ENCODE measurements at regions not wholly inside any gene's neighbourhood (a gene's known extent, or its start where the extent isn't known, plus 50 kb on each side); places are given as distances from the start of the nearest gene placed in this dataset.

GRCh38 chr3:150238048-150238802, 169.9 kb upstream of the TSC22D2 start:
- H3K27ac ChIP-seq (ENCODE audit: control insufficient read depth, insufficient read depth, low read length): peak overlapping the region; percentile 26
- no peaks in the 10 kb centered on the region for H3K36me3 ChIP-seq (ENCODE audit: control insufficient read depth in 2 of 2, extremely low read depth in 1 of 2, insufficient read depth in 2 of 2, low read length in 2 of 2)
- FAIRE-seq (no peak), DNase-seq (ENCODE audit: low read depth, low spot score) (no peak)
- TF ChIP-seq CTCF (optimal IDR thresholded peaks at IDR 0.05 in 1 of 3, IDR thresholded peaks at IDR 0.05 in 1 of 3, conservative IDR thresholded peaks at IDR 0.05 in 1 of 3; ENCODE audit: extremely low read depth in 1 of 3, insufficient read depth in 2 of 3, low read length in 3 of 3): no peak
- TF ChIP-seq EZH2 (IDR thresholded peaks at IDR 0.05; ENCODE audit: low read length): no peak
- no peaks in the 10 kb centered on the region for H3K79me2 ChIP-seq (ENCODE audit: control insufficient read depth, insufficient read depth, low read length)
- peak overlapping the region; percentile 11 to 44 (median 42) for H3K4me3 ChIP-seq (ENCODE audit: control insufficient read depth in 2 of 3, extremely low read depth in 1 of 3, insufficient read depth in 2 of 3, low read depth in 1 of 3, low read length in 3 of 3)
- no peaks in the 10 kb centered on the region for H4K20me1 ChIP-seq (ENCODE audit: control insufficient read depth, extremely low read depth, insufficient read depth, low read length)
- dilution Hi-C loops (cut with MboI; ENCODE audit: extremely low pct_ligation_motif_present, low sequenced_read_pairs): loop anchor here (25.0 kb wide), 1 partner anchor 174 kb away; the partner anchor contains the start of gene TSC22D2
- peak overlapping the region; percentile 84 for H3K4me2 ChIP-seq (ENCODE audit: control insufficient read depth, extremely low read depth, insufficient read depth, low read depth, low read length)
- no peaks in the 10 kb centered on the region for H3K9me1 ChIP-seq (ENCODE audit: control insufficient read depth, extremely low read depth, insufficient read depth, low read length)
- peak overlapping the region; percentile 46 for H2AFZ ChIP-seq (ENCODE audit: control insufficient read depth, low read length)
- H3K9ac ChIP-seq (ENCODE audit: control insufficient read depth, extremely low read depth, insufficient read depth, low read length): no peak overlapping the region
- peaks cover 45% of the 10 kb centered on the region for H3K4me1 ChIP-seq (ENCODE audit: control insufficient read depth, extremely low read depth, insufficient read depth, low read length)
- H3K27me3 ChIP-seq (ENCODE audit: control insufficient read depth, extremely low read depth, insufficient read depth, low read length): no peaks in the 10 kb centered on the region
- H3K9me3 ChIP-seq (ENCODE audit: control insufficient read depth, low read depth, low read length): no peaks in the 10 kb centered on the region

GRCh38 chr3:150237490-150237889, 170.6 kb upstream of the TSC22D2 start:
- no peaks in the 10 kb centered on the region for H3K27me3 ChIP-seq (ENCODE audit: control insufficient read depth, extremely low read depth, insufficient read depth, low read length)
- H3K79me2 ChIP-seq (ENCODE audit: control insufficient read depth, insufficient read depth, low read length): no peaks in the 10 kb centered on the region
- H3K4me3 ChIP-seq (ENCODE audit: control insufficient read depth in 2 of 3, extremely low read depth in 1 of 3, insufficient read depth in 2 of 3, low read depth in 1 of 3, low read length in 3 of 3): no peak overlapping the region
- dilution Hi-C loops (cut with MboI; ENCODE audit: extremely low pct_ligation_motif_present, low sequenced_read_pairs): loop anchor here (25.0 kb wide), 1 partner anchor 175 kb away; the partner anchor contains the start of gene TSC22D2
- H2AFZ ChIP-seq (ENCODE audit: control insufficient read depth, low read length): no peak overlapping the region
- H3K9me1 ChIP-seq (ENCODE audit: control insufficient read depth, extremely low read depth, insufficient read depth, low read length): no peaks in the 10 kb centered on the region
- DNase-seq (ENCODE audit: low read depth, low spot score) (peak; percentile 48), FAIRE-seq (peak; percentile 97)
- H4K20me1 ChIP-seq (ENCODE audit: control insufficient read depth, extremely low read depth, insufficient read depth, low read length): no peaks in the 10 kb centered on the region
- H3K9me3 ChIP-seq (ENCODE audit: control insufficient read depth, low read depth, low read length): no peaks in the 10 kb centered on the region
- TF ChIP-seq EZH2 (IDR thresholded peaks at IDR 0.05; ENCODE audit: low read length) (no peak), CTCF (optimal IDR thresholded peaks at IDR 0.05 in 1 of 3, IDR thresholded peaks at IDR 0.05 in 1 of 3, conservative IDR thresholded peaks at IDR 0.05 in 1 of 3; ENCODE audit: extremely low read depth in 1 of 3, insufficient read depth in 2 of 3, low read length in 3 of 3) (no peak)
- H3K9ac ChIP-seq (ENCODE audit: control insufficient read depth, extremely low read depth, insufficient read depth, low read length): no peak overlapping the region
- peak overlapping the region; percentile 84 for H3K4me2 ChIP-seq (ENCODE audit: control insufficient read depth, extremely low read depth, insufficient read depth, low read depth, low read length)
- H3K4me1 ChIP-seq (ENCODE audit: control insufficient read depth, extremely low read depth, insufficient read depth, low read length): peaks cover 50% of the 10 kb centered on the region
- H3K36me3 ChIP-seq (ENCODE audit: control insufficient read depth in 2 of 2, extremely low read depth in 1 of 2, insufficient read depth in 2 of 2, low read length in 2 of 2): no peaks in the 10 kb centered on the region
- no peak overlapping the region for H3K27ac ChIP-seq (ENCODE audit: control insufficient read depth, insufficient read depth, low read length)
